MM.1S (cell line): ENCODE measurements at regions not wholly inside any gene's neighbourhood (a gene's known extent, or its start where the extent isn't known, plus 50 kb on each side); places are given as distances from the start of the nearest gene placed in this dataset.

ENCODE experiments used
- CTCF ChIP-seq: fragments of 300-600 bp; sonication (generic); IDR thresholded peaks from 2 replicates; pipeline ENCODE4 v1.5.1; 2016; ENCODE audit warnings: antibody characterized with exemption, low read length, mixed read lengths
- EZH2 ChIP-seq: fragments of 300-600 bp; sonication (generic); optimal IDR thresholded peaks from 2 replicates; pipeline ENCODE3; 2017; ENCODE audit warnings: low read depth, mild to moderate bottlenecking, antibody characterized with exemption, low read length, mixed read lengths

GRCh38 chr11:80702264-80702663, 1261.4 kb upstream of the TENM4 start:
- TF ChIP-seq CTCF (no peak), EZH2 (no peak)
